ENCODE measurements at regions not wholly inside any gene's neighbourhood (a gene's known extent, or its start where the extent isn't known, plus 50 kb on each side); places are given as distances from the start of the nearest gene placed in this dataset.

GRCh38 chr9:99607842-99608448 is 213.7 kb upstream of the NR4A3 start:
- TF ChIP-seq EZH2phosphoT487 (IDR thresholded peaks at IDR 0.05; ENCODE audit: insufficient read depth, low read depth) (no peak), EZH2 (IDR thresholded peaks at IDR 0.05; ENCODE audit: insufficient read depth, poor library complexity, severe bottlenecking) (no peak)
